NCI-H1436 (cell line): ENCODE measurements at regions not wholly inside any gene's neighbourhood (a gene's known extent, or its start where the extent isn't known, plus 50 kb on each side); places are given as distances from the start of the nearest gene placed in this dataset.
"Not testable (repeated sequence)": the region's sequence is repeated elsewhere in the genome, so short reads cannot be mapped to it uniquely, and the experiment has no call there.

Experiments used
- DNase-seq: peaks from one replicate; lab custom pipeline; 2025; lab: John Stamatoyannopoulos, UW

- no peak for DNase-seq
Measured at GRCh38 chr17:52737071-52737470, 578.6 kb upstream of the CA10 start.

GRCh38 chr17:52732841-52733240 lies 574.3 kb upstream of the CA10 start:
- DNase-seq, result no peak

GRCh38 chr17:52724578-52724977 lies 566.1 kb upstream of the CA10 start:
- no peak for DNase-seq

GRCh38 chr17:52721910-52722309 lies 563.4 kb upstream of the CA10 start:
- peak; percentile 47 for DNase-seq

- DNase-seq, result no peak
Measured at GRCh38 chr17:52710363-52710901, 551.9 kb upstream of the CA10 start.

- DNase-seq, result no peak
Measured at GRCh38 chr17:52709724-52710123, 551.2 kb upstream of the CA10 start.

- DNase-seq, result peak; percentile 56
Measured at GRCh38 chr17:52696362-52696761, 537.8 kb upstream of the CA10 start.

GRCh38 chr17:52686140-52686539 lies 527.6 kb upstream of the CA10 start:
- DNase-seq, result no peak

- peak; percentile 80 for DNase-seq
Measured at GRCh38 chr17:52681480-52681879, 523.0 kb upstream of the CA10 start.

- no peak for DNase-seq
Measured at GRCh38 chr17:52678211-52678610, 519.7 kb upstream of the CA10 start.

GRCh38 chr17:52674686-52675085 lies 516.2 kb upstream of the CA10 start:
- DNase-seq, result no peak

- DNase-seq, result no peak
Measured at GRCh38 chr17:52673791-52674190, 515.3 kb upstream of the CA10 start.

- no peak for DNase-seq
Measured at GRCh38 chr17:52666264-52666663, 507.8 kb upstream of the CA10 start.

GRCh38 chr17:52660692-52661091 lies 502.2 kb upstream of the CA10 start:
- no peak for DNase-seq

GRCh38 chr17:52653014-52653413 lies 494.5 kb upstream of the CA10 start:
- DNase-seq, result no peak

- DNase-seq, result peak; percentile 16
Measured at GRCh38 chr17:52648995-52649394, 490.5 kb upstream of the CA10 start.

- no peak for DNase-seq
Measured at GRCh38 chr17:52647411-52647810, 488.9 kb upstream of the CA10 start.

- no peak for DNase-seq
Measured at GRCh38 chr17:52636443-52636842, 477.9 kb upstream of the CA10 start.

GRCh38 chr17:52606590-52606989 lies 448.1 kb upstream of the CA10 start:
- DNase-seq, result no peak

- no peak for DNase-seq
Measured at GRCh38 chr17:52606098-52606497, 447.6 kb upstream of the CA10 start.

GRCh38 chr17:52604105-52604504 lies 445.6 kb upstream of the CA10 start:
- no peak for DNase-seq

- not testable (repeated sequence) for DNase-seq
Measured at GRCh38 chr17:52597452-52598215, 439.1 kb upstream of the CA10 start.

- DNase-seq, result no peak
Measured at GRCh38 chr17:52594516-52594915, 436.0 kb upstream of the CA10 start.

GRCh38 chr17:52546990-52547389 lies 388.5 kb upstream of the CA10 start:
- no peak for DNase-seq
